ENCODE measurements at regions not wholly inside any gene's neighbourhood (a gene's known extent, or its start where the extent isn't known, plus 50 kb on each side); places are given as distances from the start of the nearest gene placed in this dataset.

GRCh38 chr2:138112536-138112935 is 148.3 kb downstream of the HNMT start:
- TF ChIP-seq EZH2phosphoT487 (IDR thresholded peaks at IDR 0.05; ENCODE audit: insufficient read depth, low read depth) (no peak), EZH2 (IDR thresholded peaks at IDR 0.05; ENCODE audit: insufficient read depth, poor library complexity, severe bottlenecking) (no peak)

Measured in GM23248 (cell line).